ENCODE measurements at regions not wholly inside any gene's neighbourhood (a gene's known extent, or its start where the extent isn't known, plus 50 kb on each side); places are given as distances from the start of the nearest gene placed in this dataset.

DNA sequence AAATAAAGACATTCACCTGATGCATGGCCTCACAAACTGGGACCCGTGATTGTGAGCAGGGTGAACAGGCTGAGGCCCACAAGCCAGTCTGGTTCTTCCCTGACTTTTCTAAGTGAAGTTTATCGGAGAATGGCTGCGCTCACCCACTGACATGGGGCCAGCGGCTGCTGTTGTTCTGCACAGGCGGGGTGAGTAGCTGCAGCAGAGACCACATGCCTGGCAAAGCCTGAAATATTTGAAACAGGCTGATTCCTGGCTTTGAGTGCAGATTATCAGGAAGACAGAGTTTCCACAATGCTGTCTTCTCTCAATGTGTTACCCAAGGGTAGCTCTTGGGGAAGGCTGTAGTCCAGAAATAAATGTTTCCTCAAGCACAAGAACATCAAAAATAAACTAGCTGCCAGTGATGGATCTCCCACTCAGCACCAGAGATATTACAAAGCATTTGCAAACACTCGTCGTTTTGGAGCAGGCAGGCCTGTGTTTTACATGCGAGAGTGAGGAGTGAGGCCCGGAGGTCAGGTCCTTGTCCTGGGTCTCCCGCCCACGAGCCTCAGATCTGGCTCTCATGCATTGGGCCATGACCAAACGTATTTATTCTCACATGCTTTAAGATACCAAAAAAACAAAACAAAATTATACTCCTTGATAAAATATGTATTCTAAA is 647.1 kb downstream of the GALR1 start:
- TF ChIP-seq, protein P1, sequence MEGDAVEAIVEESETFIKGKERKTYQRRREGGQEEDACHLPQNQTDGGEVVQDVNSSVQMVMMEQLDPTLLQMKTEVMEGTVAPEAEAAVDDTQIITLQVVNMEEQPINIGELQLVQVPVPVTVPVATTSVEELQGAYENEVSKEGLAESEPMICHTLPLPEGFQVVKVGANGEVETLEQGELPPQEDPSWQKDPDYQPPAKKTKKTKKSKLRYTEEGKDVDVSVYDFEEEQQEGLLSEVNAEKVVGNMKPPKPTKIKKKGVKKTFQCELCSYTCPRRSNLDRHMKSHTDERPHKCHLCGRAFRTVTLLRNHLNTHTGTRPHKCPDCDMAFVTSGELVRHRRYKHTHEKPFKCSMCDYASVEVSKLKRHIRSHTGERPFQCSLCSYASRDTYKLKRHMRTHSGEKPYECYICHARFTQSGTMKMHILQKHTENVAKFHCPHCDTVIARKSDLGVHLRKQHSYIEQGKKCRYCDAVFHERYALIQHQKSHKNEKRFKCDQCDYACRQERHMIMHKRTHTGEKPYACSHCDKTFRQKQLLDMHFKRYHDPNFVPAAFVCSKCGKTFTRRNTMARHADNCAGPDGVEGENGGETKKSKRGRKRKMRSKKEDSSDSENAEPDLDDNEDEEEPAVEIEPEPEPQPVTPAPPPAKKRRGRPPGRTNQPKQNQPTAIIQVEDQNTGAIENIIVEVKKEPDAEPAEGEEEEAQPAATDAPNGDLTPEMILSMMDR (IDR thresholded peaks at IDR 0.05; ENCODE audit: low read depth, low read length): no peak
- no peak for DNase-seq (ENCODE audit: low read depth, low spot score)
- in situ Hi-C loops (cut with HindIII; ENCODE audit: low sequenced_read_pairs): no loop called here
- no peak overlapping the region for H3K4me3 ChIP-seq (ENCODE audit: low read depth, low read length)

DNA sequence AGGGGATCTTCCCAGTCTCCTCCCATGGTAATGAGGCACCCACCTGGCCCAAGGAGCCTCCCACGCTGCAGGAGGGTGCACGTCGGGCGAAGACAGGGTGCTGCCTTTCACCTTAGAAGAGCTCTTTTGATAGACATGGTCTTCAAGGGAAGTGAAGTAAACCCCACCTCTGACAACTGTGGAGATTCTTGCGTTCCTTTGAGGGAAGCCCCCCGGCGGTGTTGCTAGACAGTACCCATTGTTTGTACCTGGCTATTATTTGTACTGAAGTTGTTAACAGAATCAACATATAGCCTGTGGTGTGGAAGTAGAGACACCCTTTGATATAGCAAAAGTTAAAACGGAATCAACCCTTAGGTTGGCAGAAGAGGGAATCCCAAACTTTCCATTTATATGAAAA is 648.0 kb downstream of the GALR1 start:
- H3K4me3 ChIP-seq (ENCODE audit: low read depth, low read length): no peak overlapping the region
- in situ Hi-C loops (cut with HindIII; ENCODE audit: low sequenced_read_pairs): no loop called here
- TF ChIP-seq, protein P1 (IDR thresholded peaks at IDR 0.05; ENCODE audit: low read depth, low read length): no peak
- DNase-seq (ENCODE audit: low read depth, low spot score): no peak

DNA sequence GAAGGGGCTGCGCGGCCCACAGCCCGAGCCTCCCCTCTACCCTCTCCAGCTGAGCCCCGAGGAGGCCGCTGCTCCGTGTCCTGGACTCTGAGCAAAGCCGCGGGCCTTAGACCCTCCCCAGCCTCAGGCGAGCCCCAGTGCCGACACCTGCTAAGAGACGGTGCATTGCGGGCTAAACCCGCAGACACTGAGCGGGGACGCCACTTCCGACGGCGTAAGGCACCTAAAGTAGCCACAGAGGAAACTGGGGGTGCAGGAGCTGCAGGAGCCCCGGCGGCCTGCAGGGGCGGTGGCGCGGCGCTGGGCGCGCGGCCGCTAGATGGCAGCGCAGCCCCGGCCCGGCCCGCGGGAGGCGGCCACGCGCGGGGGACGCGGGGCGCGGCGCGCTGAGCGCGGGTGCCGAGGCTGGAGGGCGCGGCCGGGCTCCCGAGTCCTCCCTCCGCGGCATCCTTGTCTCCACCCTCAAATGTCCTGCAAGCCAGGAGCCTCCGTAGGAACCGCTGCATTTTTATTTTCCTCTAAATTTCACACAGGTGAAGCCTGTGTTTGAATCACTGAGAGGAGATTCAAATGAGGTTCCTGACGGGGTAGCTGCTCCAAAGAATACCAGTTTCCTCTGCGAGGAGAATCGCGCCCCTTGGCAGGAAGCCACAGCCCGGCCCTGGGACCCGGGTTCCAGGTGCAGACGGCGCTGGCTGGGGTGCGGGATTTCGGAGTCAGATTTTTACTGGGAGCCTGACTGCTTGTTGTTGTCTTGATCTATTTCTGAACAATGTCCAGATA is 650.5 kb downstream of the GALR1 start:
- in situ Hi-C loops (cut with HindIII; ENCODE audit: low sequenced_read_pairs): no loop called here
- H3K4me3 ChIP-seq (ENCODE audit: low read depth, low read length): no peak overlapping the region
- TF ChIP-seq, protein P1 (IDR thresholded peaks at IDR 0.05; ENCODE audit: low read depth, low read length): peak; percentile 70
- DNase-seq (ENCODE audit: low read depth, low spot score): peak; percentile 7

DNA sequence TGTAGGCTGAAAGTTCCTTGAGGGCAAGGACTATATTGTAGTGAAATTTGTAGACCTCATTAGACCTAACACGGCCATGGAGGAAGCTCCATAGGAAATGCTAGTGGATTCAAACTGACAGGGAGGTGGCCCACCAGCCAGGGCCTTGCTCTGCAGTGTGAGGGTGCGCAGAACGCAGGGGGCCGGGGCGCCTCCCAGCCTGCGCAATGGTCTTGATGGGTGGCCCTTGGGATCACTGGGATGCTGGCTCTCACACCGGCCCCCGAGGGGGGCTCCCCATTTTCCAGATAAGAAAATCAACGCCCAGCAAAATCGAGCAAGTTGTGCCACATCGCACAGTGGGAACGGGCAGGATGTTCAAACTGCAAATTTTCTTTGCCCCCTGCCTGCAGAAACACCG is 655.4 kb downstream of the GALR1 start:
- H3K4me3 ChIP-seq (ENCODE audit: low read depth, low read length): no peak overlapping the region
- TF ChIP-seq, protein P1 (IDR thresholded peaks at IDR 0.05; ENCODE audit: low read depth, low read length): no peak
- in situ Hi-C loops (cut with HindIII; ENCODE audit: low sequenced_read_pairs): no loop called here
- DNase-seq (ENCODE audit: low read depth, low spot score): no peak

DNA sequence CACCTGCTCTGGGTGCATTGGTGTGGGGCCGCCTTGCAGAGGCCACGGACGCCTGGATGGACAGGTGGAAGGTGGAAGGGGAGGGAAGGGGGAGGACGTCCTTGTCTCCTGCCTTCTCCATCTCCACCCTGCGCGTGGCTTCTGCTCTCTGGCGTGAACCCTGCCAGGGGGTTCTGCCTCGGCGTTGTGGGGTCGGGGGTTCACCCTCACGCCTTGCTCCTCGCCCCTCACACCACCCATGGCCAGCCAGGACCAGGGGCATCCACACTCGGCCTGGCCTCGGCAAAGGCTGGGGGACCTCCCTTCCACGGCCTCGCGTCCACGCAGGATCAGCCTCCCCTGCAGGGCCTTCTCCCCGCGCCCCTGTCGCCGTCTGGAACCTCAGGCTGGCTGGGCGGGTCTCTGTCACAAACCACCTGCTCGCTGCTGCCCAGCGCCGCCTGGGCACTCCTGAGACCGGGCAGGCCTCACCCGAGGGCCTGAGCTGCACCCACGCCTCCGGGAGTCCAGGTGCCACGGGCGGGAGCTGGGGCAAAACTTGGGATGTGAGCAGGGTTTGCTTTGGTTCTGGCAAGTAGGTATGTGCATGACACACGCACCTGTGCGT is 655.9 kb downstream of the GALR1 start:
- in situ Hi-C loops (cut with HindIII; ENCODE audit: low sequenced_read_pairs): no loop called here
- no peak overlapping the region for H3K4me3 ChIP-seq (ENCODE audit: low read depth, low read length)

More for the DNA sequence above, 655.9 kb downstream of the GALR1 start:
- no peak for DNase-seq (ENCODE audit: low read depth, low spot score)
- TF ChIP-seq, protein P1 (IDR thresholded peaks at IDR 0.05; ENCODE audit: low read depth, low read length): no peak

All from astrocyte of the spinal cord (primary cell).